Tibial nerve (tissue), 4 donors: ENCODE measurements at regions not wholly inside any gene's neighbourhood (a gene's known extent, or its start where the extent isn't known, plus 50 kb on each side); places are given as distances from the start of the nearest gene placed in this dataset.

Source experiments
- CTCF ChIP-seq, 5 experiments: fragments of 200-600 bp in 3 of 5; fragments of 450-650 bp in 2 of 5; sonication (generic) in 3 of 5; IDR thresholded peaks; one replicate each; pipeline ENCODE4 v1.5.1; 2016 to 2019; ENCODE audit warnings: antibody characterized with exemption in 5 of 5, mild to moderate bottlenecking in 3 of 5, moderate library complexity in 2 of 5
- EP300 ChIP-seq, 2 donors: sonication (generic); formaldehyde crosslinking; IDR thresholded peaks; one replicate each; pipeline ENCODE4 v1.6.1; 2017; ENCODE audit warnings: antibody characterized with exemption in 2 of 2, mild to moderate bottlenecking in 1 of 2

- no peak for TF ChIP-seq CTCF (IDR thresholded peaks at IDR 0.05)
- TF ChIP-seq EP300 (IDR thresholded peaks at IDR 0.05) = no peak
Observed at GRCh38 chr22:22343581-22344296, 99.2 kb downstream of the VPREB1 start.
